SK-N-SH (cell line): ENCODE measurements at regions not wholly inside any gene's neighbourhood (a gene's known extent, or its start where the extent isn't known, plus 50 kb on each side); places are given as distances from the start of the nearest gene placed in this dataset.

ENCODE experiments used
- CTCF ChIA-PET: fragments of 300-600, 350-600 bp; formaldehyde crosslinking; extraction: SDS; loops from one replicate; lab custom pipeline; 2021; lab: Yijun Ruan, JAX
- POLR2A ChIA-PET: fragments of 350-600 bp; sonication (Branson Sonifier 250); formaldehyde crosslinking; extraction: SDS; loops from one replicate; lab custom pipeline; 2020; ENCODE audit warnings: antibody characterized with exemption, inconsistent platforms; lab: Yijun Ruan, JAX
- DNase-seq: peaks from one replicate; pipeline ENCODE4 v3.0.0; 2012
- H2AFZ ChIP-seq: fragments of 200-600 bp; sonication (generic); 2 replicates; pipeline ENCODE4 v1.8.1; 2016; ENCODE audit warnings: antibody characterized with exemption, mild to moderate bottlenecking, low read depth
- H3F3A ChIP-seq: fragments of 200-600 bp; sonication (generic); replicated peaks from 2 replicates; pipeline ENCODE3; 2016; ENCODE audit warnings: antibody characterized with exemption, mild to moderate bottlenecking; ENCODE audit not compliant: insufficient read depth
- H3K27ac ChIP-seq, 2 experiments: fragments of 200-500 bp in 1 of 2; fragments of 200-600 bp in 1 of 2; sonication (Bioruptor generic) in 1 of 2; sonication (generic), shearing (Covaris generic) in 1 of 2; 2 replicates each; pipeline versions ENCODE4 v1.5.1 to v1.6.1; 2014 to 2016; ENCODE audit warnings: low read depth in 2 of 2, inconsistent platforms in 1 of 2, low read length in 1 of 2, mild to moderate bottlenecking in 1 of 2, mixed read lengths in 1 of 2
- H3K27me3 ChIP-seq: fragments of 200-600 bp; sonication (generic), shearing (Covaris generic); 2 replicates; pipeline ENCODE4 v1.6.1; 2016; ENCODE audit warnings: mixed run types; ENCODE audit not compliant: insufficient read depth
- H3K36me3 ChIP-seq, 2 experiments: fragments of 200-500 bp in 1 of 2; fragments of 200-600 bp in 1 of 2; sonication (Bioruptor generic) in 1 of 2; sonication (generic) in 1 of 2; replicated peaks in 1 of 2; 2 replicates each; pipeline versions ENCODE3 to v1.5.1; 2014 to 2016; ENCODE audit warnings: low read length in 1 of 2, mild to moderate bottlenecking in 1 of 2; ENCODE audit not compliant: insufficient read depth in 2 of 2, control insufficient read depth in 1 of 2
- H3K4me1 ChIP-seq, 2 experiments: fragments of 200-500 bp in 1 of 2; fragments of 200-600 bp in 1 of 2; sonication (Bioruptor generic) in 1 of 2; sonication (generic), shearing (Covaris generic) in 1 of 2; 2 replicates each; pipeline versions ENCODE4 v1.5.1 to v1.6.1; 2014 to 2016; ENCODE audit warnings: low read depth in 1 of 2, low read length in 1 of 2, mixed run types in 1 of 2; ENCODE audit not compliant: insufficient read depth in 2 of 2, control insufficient read depth in 1 of 2
- H3K4me2 ChIP-seq: fragments of 200-600 bp; sonication (generic), shearing (Covaris generic); 2 replicates; pipeline ENCODE4 v1.6.1; 2017; ENCODE audit warnings: mixed run types
- H3K4me3 ChIP-seq, 2 experiments: fragments of 200-500 bp in 1 of 2; fragments of 200-600 bp in 1 of 2; sonication (Bioruptor generic) in 1 of 2; sonication (generic), shearing (Covaris generic) in 1 of 2; 2 replicates each; pipeline versions ENCODE4 v1.5.1 to v1.8.1; 2014 to 2016; ENCODE audit warnings: low read depth in 2 of 2, inconsistent platforms in 1 of 2, low read length in 1 of 2, mild to moderate bottlenecking in 1 of 2, mixed read lengths in 1 of 2, moderate library complexity in 1 of 2
- H3K79me2 ChIP-seq: fragments of 200-600 bp; sonication (generic); 2 replicates; pipeline ENCODE4 v1.8.1; 2017; ENCODE audit warnings: mild to moderate bottlenecking; ENCODE audit not compliant: insufficient read depth
- H3K9ac ChIP-seq: fragments of 200-600 bp; sonication (generic); 2 replicates; pipeline ENCODE4 v1.6.1; 2017; ENCODE audit warnings: mixed run types
- H3K9me2 ChIP-seq: fragments of 200-600 bp; sonication (generic); 2 replicates; pipeline ENCODE4 v1.6.1; 2017; ENCODE audit warnings: mixed run types
- H3K9me3 ChIP-seq: fragments of 200-600 bp; sonication (generic); 2 replicates; pipeline ENCODE4 v1.6.1; 2017; ENCODE audit warnings: mixed run types, mild to moderate bottlenecking, moderate library complexity
- H4K20me1 ChIP-seq: fragments of 200-600 bp; sonication (generic); 2 replicates; pipeline ENCODE4 v1.6.1; 2017; ENCODE audit warnings: mild to moderate bottlenecking, mixed run types; ENCODE audit not compliant: insufficient read depth
- CHD2 ChIP-seq: fragments of 150-350 bp; IDR thresholded peaks from 2 replicates; pipeline ENCODE4 v1.6.1; 2018; ENCODE audit warnings: low read length; ENCODE audit not compliant: partially characterized antibody
- ELF1 ChIP-seq: IDR thresholded peaks from 2 replicates; pipeline ENCODE4 v1.4.0; 2012
- EP300 ChIP-seq, 2 experiments: IDR thresholded peaks; 2 replicates each; pipeline versions ENCODE4 v1.4.0 to v1.6.1; 2012; ENCODE audit warnings: borderline replicate concordance in 1 of 2, low read depth in 1 of 2, low read length in 1 of 2
- EZH2phosphoT487 ChIP-seq: fragments of 200-600 bp; sonication (generic); IDR thresholded peaks from 2 replicates; pipeline ENCODE4 v1.6.1; 2017; ENCODE audit warnings: low read depth, mixed run types, mild to moderate bottlenecking, antibody characterized with exemption, moderate library complexity, borderline replicate concordance
- FOSL2 ChIP-seq: IDR thresholded peaks from 2 replicates; pipeline ENCODE4 v1.4.0; 2012; ENCODE audit warnings: low read depth, mild to moderate bottlenecking, moderate library complexity, borderline replicate concordance
- FOXJ3 ChIP-seq: sonication (generic); formaldehyde crosslinking; IDR thresholded peaks from 2 replicates; pipeline ENCODE4 v1.5.1; 2020; ENCODE audit warnings: mild to moderate bottlenecking, missing genetic modification reagents
- GATA2 ChIP-seq: sonication (generic); formaldehyde crosslinking; IDR thresholded peaks from 2 replicates; pipeline ENCODE4 v1.5.0; 2020; ENCODE audit warnings: mild to moderate bottlenecking, missing genetic modification reagents
- MEF2A ChIP-seq: IDR thresholded peaks from 2 replicates; pipeline ENCODE4 v1.4.0; 2012; ENCODE audit warnings: low read depth, borderline replicate concordance
- MXI1 ChIP-seq: IDR thresholded peaks from 2 replicates; pipeline ENCODE4 v1.6.1; 2012; ENCODE audit warnings: mild to moderate bottlenecking, low read depth, low read length, improper control_type of control experiment
- NRF1 ChIP-seq: IDR thresholded peaks from 2 replicates; pipeline ENCODE4 v1.6.1; 2012; ENCODE audit warnings: low read depth, mild to moderate bottlenecking, low read length
- RAD21 ChIP-seq: IDR thresholded peaks from 2 replicates; pipeline ENCODE4 v1.6.1; 2012; ENCODE audit warnings: mild to moderate bottlenecking, low read length
- RFX5 ChIP-seq: IDR thresholded peaks from 2 replicates; pipeline ENCODE4 v1.6.1; 2012; ENCODE audit warnings: mild to moderate bottlenecking, improper control_type of control experiment, low read length
- SIN3A ChIP-seq: IDR thresholded peaks from 2 replicates; pipeline ENCODE4 v1.6.1; 2012; ENCODE audit warnings: low read depth, mild to moderate bottlenecking, low read length, moderate library complexity, borderline replicate concordance
- TAF1 ChIP-seq: IDR thresholded peaks from 2 replicates; pipeline ENCODE4 v1.6.1; 2012; ENCODE audit warnings: low read depth, mild to moderate bottlenecking, low read length, moderate library complexity, borderline replicate concordance
- TCF12 ChIP-seq: IDR thresholded peaks from 2 replicates; pipeline ENCODE4 v1.4.0; 2012
- TEAD4 ChIP-seq: IDR thresholded peaks from 2 replicates; pipeline ENCODE4 v1.4.0; 2012; ENCODE audit warnings: mild to moderate bottlenecking, borderline replicate concordance; ENCODE audit not compliant: insufficient read depth
- YY1 ChIP-seq: IDR thresholded peaks from 2 replicates; pipeline ENCODE4 v1.4.0; 2012; ENCODE audit warnings: low read depth, mild to moderate bottlenecking
- WGBS: methylation state at CpG from one replicate; pipeline ENCODE4 v1.1.6; 2017; ENCODE audit warnings: low lambda C conversion rate; 5-methylcytosine and 5-hydroxymethylcytosine counted together
- TF ChIP-seq, protein P1 (sequence below): fragments of 200-600 bp; sonication (generic); IDR thresholded peaks from 2 replicates; pipeline ENCODE4 v1.6.1; 2017; ENCODE audit warnings: antibody characterized with exemption, mild to moderate bottlenecking, moderate library complexity
- TF ChIP-seq, protein P2 (sequence below): IDR thresholded peaks from 2 replicates; pipeline ENCODE4 v1.4.0; 2012; ENCODE audit warnings: low read depth
- TF ChIP-seq, protein P3 (sequence below): IDR thresholded peaks from 2 replicates; pipeline ENCODE4 v1.4.0; 2012; ENCODE audit warnings: low read depth, borderline replicate concordance

- no peak overlapping the region for H3K4me2 ChIP-seq
- CTCF ChIA-PET = interaction anchor here (1.5 kb wide), 1 partner anchor 22 kb away, joined by 3 read pairs; no protein-coding TSS in a partner anchor
- no peaks in the 10 kb centered on the region for H3K9me2 ChIP-seq
- POLR2A ChIA-PET = no interaction called here
- no peaks in the 10 kb centered on the region for H3K36me3 ChIP-seq
- no peaks in the 10 kb centered on the region for H3K27me3 ChIP-seq
- no peak for DNase-seq
- no peak overlapping the region for H2AFZ ChIP-seq
- 77% methylated on average over 1 of the region's 1 CpG for WGBS
- no peaks in the 10 kb centered on the region for H3K9me3 ChIP-seq
- H3K4me1 ChIP-seq = peaks cover 9 to 15% of the 10 kb centered on the region in 2 experiments; a peak in 2 of 4 replicates
- no peak for TF ChIP-seq YY1
- no peak for TF ChIP-seq RFX5
- TF ChIP-seq SIN3A = no peak
- TF ChIP-seq MXI1 = no peak
- TF ChIP-seq TEAD4 = no peak
- no peak for TF ChIP-seq RAD21
- no peak for TF ChIP-seq MEF2A
- TF ChIP-seq TCF12 = no peak
- TF ChIP-seq, protein P1, sequence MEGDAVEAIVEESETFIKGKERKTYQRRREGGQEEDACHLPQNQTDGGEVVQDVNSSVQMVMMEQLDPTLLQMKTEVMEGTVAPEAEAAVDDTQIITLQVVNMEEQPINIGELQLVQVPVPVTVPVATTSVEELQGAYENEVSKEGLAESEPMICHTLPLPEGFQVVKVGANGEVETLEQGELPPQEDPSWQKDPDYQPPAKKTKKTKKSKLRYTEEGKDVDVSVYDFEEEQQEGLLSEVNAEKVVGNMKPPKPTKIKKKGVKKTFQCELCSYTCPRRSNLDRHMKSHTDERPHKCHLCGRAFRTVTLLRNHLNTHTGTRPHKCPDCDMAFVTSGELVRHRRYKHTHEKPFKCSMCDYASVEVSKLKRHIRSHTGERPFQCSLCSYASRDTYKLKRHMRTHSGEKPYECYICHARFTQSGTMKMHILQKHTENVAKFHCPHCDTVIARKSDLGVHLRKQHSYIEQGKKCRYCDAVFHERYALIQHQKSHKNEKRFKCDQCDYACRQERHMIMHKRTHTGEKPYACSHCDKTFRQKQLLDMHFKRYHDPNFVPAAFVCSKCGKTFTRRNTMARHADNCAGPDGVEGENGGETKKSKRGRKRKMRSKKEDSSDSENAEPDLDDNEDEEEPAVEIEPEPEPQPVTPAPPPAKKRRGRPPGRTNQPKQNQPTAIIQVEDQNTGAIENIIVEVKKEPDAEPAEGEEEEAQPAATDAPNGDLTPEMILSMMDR = no peak
- TF ChIP-seq EP300 (IDR thresholded peaks at IDR 0.05; ENCODE audit: borderline replicate concordance in 1 of 2, low read depth in 1 of 2, low read length in 1 of 2) = no peak
- no peak for TF ChIP-seq ELF1
- no peak for TF ChIP-seq TAF1
- H3K79me2 ChIP-seq = no peaks in the 10 kb centered on the region
- no peaks in the 10 kb centered on the region for H4K20me1 ChIP-seq
- no peak overlapping the region for H3K4me3 ChIP-seq
- no peak overlapping the region for H3K27ac ChIP-seq
- peaks cover 10% of the 10 kb centered on the region for H3F3A ChIP-seq
- no peak overlapping the region for H3K9ac ChIP-seq
These were observed 539.4 kb upstream of the ID2 start for GRCh38 chr2:8142461-8142860.

DNA sequence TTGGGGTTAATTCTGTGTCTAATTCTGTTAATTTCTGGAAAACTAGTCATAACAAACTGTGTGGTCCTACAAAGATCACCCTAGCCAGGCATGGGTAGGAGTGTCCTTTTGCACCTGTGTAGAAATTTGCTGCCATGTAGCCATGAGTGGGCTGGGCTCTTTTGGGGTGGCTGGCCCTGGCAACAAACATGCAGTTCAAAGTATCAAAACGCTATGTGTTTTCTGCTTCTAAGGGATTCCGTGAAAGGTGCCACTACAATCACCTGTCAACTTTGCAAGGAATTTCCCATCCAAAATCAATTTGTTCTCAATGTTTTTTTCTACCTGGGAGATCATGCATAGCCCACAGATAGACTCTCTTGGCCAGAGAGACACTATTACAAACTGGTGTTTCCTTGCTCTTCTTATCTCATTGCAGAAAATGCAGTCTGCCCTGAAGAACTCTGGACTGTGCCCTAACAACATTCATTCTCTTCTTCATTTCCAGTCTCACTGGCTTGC, 537.7 kb upstream of the ID2 start:
- TF ChIP-seq YY1 (no peak), RAD21 (no peak), TCF12 (no peak), CHD2 (no peak), FOXJ3 (CRISPR knock-in tag) (no peak), NRF1 (no peak), RFX5 (no peak), EZH2phosphoT487 (no peak), ELF1 (no peak), EP300 (IDR thresholded peaks at IDR 0.05; ENCODE audit: borderline replicate concordance in 1 of 2, low read depth in 1 of 2, low read length in 1 of 2) (no peak), GATA2 (CRISPR knock-in tag) (no peak), FOSL2 (no peak)
- TF ChIP-seq, protein P2, sequence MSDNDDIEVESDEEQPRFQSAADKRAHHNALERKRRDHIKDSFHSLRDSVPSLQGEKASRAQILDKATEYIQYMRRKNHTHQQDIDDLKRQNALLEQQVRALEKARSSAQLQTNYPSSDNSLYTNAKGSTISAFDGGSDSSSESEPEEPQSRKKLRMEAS = no peak
- TF ChIP-seq, protein P1 = no peak
- TF ChIP-seq, protein P3, sequence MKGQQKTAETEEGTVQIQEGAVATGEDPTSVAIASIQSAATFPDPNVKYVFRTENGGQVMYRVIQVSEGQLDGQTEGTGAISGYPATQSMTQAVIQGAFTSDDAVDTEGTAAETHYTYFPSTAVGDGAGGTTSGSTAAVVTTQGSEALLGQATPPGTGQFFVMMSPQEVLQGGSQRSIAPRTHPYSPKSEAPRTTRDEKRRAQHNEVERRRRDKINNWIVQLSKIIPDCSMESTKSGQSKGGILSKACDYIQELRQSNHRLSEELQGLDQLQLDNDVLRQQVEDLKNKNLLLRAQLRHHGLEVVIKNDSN = no peak

More for the DNA sequence above, 537.7 kb upstream of the ID2 start:
- ChIA-PET CTCF (no interaction called here), POLR2A (no interaction called here)
- Histone ChIP-seq H3K4me2 (peak overlapping the region; percentile 30; the same call in 1 of the 2 replicates), H4K20me1 (no peaks in the 10 kb centered on the region), H3K79me2 (no peaks in the 10 kb centered on the region), H3K9ac (no peak overlapping the region), H3K9me2 (no peaks in the 10 kb centered on the region), H3K4me3 (no peak overlapping the region), H2AFZ (no peak overlapping the region), H3K27ac (peak overlapping the region in 1 of 2 experiments; percentile 61; a peak in 2 of 4 replicates), H3K4me1 (peaks cover 9 to 25% of the 10 kb centered on the region in 2 experiments; a peak in 2 of 4 replicates), H3K36me3 (no peaks in the 10 kb centered on the region), H3K9me3 (no peaks in the 10 kb centered on the region), H3K27me3 (no peaks in the 10 kb centered on the region), H3F3A (peaks cover 10% of the 10 kb centered on the region)
- 91% methylated on average over 2 of the region's 2 CpGs for WGBS
- DNase-seq = no peak
